ENCODE measurements at regions not wholly inside any gene's neighbourhood (a gene's known extent, or its start where the extent isn't known, plus 50 kb on each side); places are given as distances from the start of the nearest gene placed in this dataset.

GRCh38 chr10:43774234-43774769, 125.6 kb upstream of the ZNF32 start:
- DNase-seq (ENCODE audit: extremely low read depth, low read depth) = no peak
- TF ChIP-seq CTCF (IDR thresholded peaks at IDR 0.05; ENCODE audit: low read depth, low read length) = no peak

- DNase-seq (ENCODE audit: extremely low read depth, low read depth) = no peak
- no peak for TF ChIP-seq CTCF (IDR thresholded peaks at IDR 0.05; ENCODE audit: low read depth, low read length)
These were observed 125.1 kb upstream of the ZNF32 start for GRCh38 chr10:43773736-43774135.

- no peak for DNase-seq (ENCODE audit: extremely low read depth, low read depth)
- no peak for TF ChIP-seq CTCF (IDR thresholded peaks at IDR 0.05; ENCODE audit: low read depth, low read length)
These were observed 123.5 kb upstream of the ZNF32 start for GRCh38 chr10:43772171-43772570.

- no peak for DNase-seq (ENCODE audit: extremely low read depth, low read depth)
These were observed 123.0 kb upstream of the ZNF32 start for GRCh38 chr10:43771675-43772074.

GRCh38 chr10:43765516-43765915, 116.8 kb upstream of the ZNF32 start:
- no peak for DNase-seq (ENCODE audit: extremely low read depth, low read depth)
- no peak for TF ChIP-seq CTCF (IDR thresholded peaks at IDR 0.05; ENCODE audit: low read depth, low read length)

More at GRCh38 chr10:43771675-43772074, 123.0 kb upstream of the ZNF32 start:
- TF ChIP-seq CTCF (IDR thresholded peaks at IDR 0.05; ENCODE audit: low read depth, low read length) = no peak

GRCh38 chr10:43763846-43764245, 115.2 kb upstream of the ZNF32 start:
- no peak for TF ChIP-seq CTCF (IDR thresholded peaks at IDR 0.05; ENCODE audit: low read depth, low read length)
- DNase-seq (ENCODE audit: extremely low read depth, low read depth) = no peak

GRCh38 chr10:43760514-43760913, 111.8 kb upstream of the ZNF32 start:
- DNase-seq (ENCODE audit: extremely low read depth, low read depth) = no peak
- no peak for TF ChIP-seq CTCF (IDR thresholded peaks at IDR 0.05; ENCODE audit: low read depth, low read length)
